K562 (cell line): ENCODE measurements at regions not wholly inside any gene's neighbourhood (a gene's known extent, or its start where the extent isn't known, plus 50 kb on each side); places are given as distances from the start of the nearest gene placed in this dataset.

Source experiments
- ATAC-seq: fragments of 200-7000 bp; cut with Tn5 transposase; 3 replicates; pipeline ENCODE4 v1.9.1; 2020; ENCODE audit warnings: moderate library complexity
- BruUV-seq: library from RNA; stranded (reverse); fragments of 400-500 nt; replicated peaks from 2 replicates; lab custom pipeline; 2021; lab: Mats Ljungman, UMichigan
- CTCF ChIA-PET: fragments of 300-600 bp; formaldehyde crosslinking; extraction: SDS; loops from one replicate; lab custom pipeline; 2021; ENCODE audit warnings: low intra/inter-chr PET ratio; lab: Yijun Ruan, JAX
- POLR2A ChIA-PET: fragments of 300-600, 350-650 bp; sonication (Branson Sonifier 250); formaldehyde crosslinking; extraction: SDS; loops from one replicate; lab custom pipeline; 2021; ENCODE audit warnings: antibody characterized with exemption, inconsistent platforms; lab: Yijun Ruan, JAX
- DNase-seq, 4 experiments: peaks; one replicate each; pipeline versions ENCODE4 v3.0.0 to v3.0.0-alpha.2; 2011 to 2018; ENCODE audit warnings: low spot score in 3 of 4, mixed read lengths in 3 of 4; ENCODE audit errors: extremely low read depth in 1 of 4
- FAIRE-seq: peaks from 2 replicates; lab custom pipeline; 2011; peaks lifted over from hg19 to GRCh38; lab: Jason Lieb, UNC
- H2AFZ ChIP-seq: 2 replicates; pipeline ENCODE4 v1.6.0; 2011; ENCODE audit warnings: low read depth, low read length, control low read depth, inconsistent platforms
- H3K27ac ChIP-seq: fragments of 200-600 bp; 3 replicates; pipeline ENCODE4 v1.8.0; 2011; ENCODE audit warnings: low read depth, mild to moderate bottlenecking, control low read depth, inconsistent platforms, low read length, moderate library complexity, mixed read lengths; ENCODE audit errors: extremely low read depth
- H3K27me3 ChIP-seq, 2 experiments: fragments of 300-600 bp in 1 of 2; 2 replicates in 1 of 2; 3 replicates in 1 of 2; pipeline versions ENCODE4 v1.6.0 to v1.8.0; 2011; ENCODE audit warnings: inconsistent platforms in 2 of 2, low read length in 2 of 2, mild to moderate bottlenecking in 1 of 2, mixed read lengths in 1 of 2, moderate library complexity in 1 of 2; ENCODE audit not compliant: control insufficient read depth in 2 of 2, insufficient read depth in 2 of 2
- H3K36me3 ChIP-seq: fragments of 300-600 bp; 3 replicates; pipeline ENCODE4 v1.8.0; 2011; ENCODE audit warnings: mild to moderate bottlenecking, low read length, inconsistent platforms; ENCODE audit not compliant: control insufficient read depth, insufficient read depth
- H3K4me1 ChIP-seq, 2 experiments: fragments of 200-600 bp in 1 of 2; replicated peaks in 1 of 2; 2 replicates in 1 of 2; 3 replicates in 1 of 2; pipeline versions ENCODE4 v1.5.1 to v1.8.0; 2011; ENCODE audit warnings: inconsistent platforms in 2 of 2, low read length in 2 of 2, mild to moderate bottlenecking in 1 of 2, mixed read lengths in 1 of 2, moderate library complexity in 1 of 2; ENCODE audit not compliant: control insufficient read depth in 2 of 2, insufficient read depth in 2 of 2
- H3K4me2 ChIP-seq: 2 replicates; pipeline ENCODE4 v1.6.1; 2011; ENCODE audit warnings: low read length, control low read depth, inconsistent platforms, mixed read lengths; ENCODE audit not compliant: insufficient read depth
- H3K4me3 ChIP-seq: fragments of 200-600 bp; sonication (generic), shearing (Covaris generic); 2 replicates; pipeline ENCODE4 v1.5.1; 2016; ENCODE audit warnings: control low read depth, inconsistent platforms
- H3K79me2 ChIP-seq: fragments of 200-600 bp; 3 replicates; pipeline ENCODE4 v1.8.0; 2011; ENCODE audit warnings: low read length, inconsistent platforms; ENCODE audit not compliant: control insufficient read depth, insufficient read depth
- H3K9ac ChIP-seq, 2 experiments: 2 replicates each; pipeline versions ENCODE4 v1.6.0 to v1.6.1; 2011; ENCODE audit warnings: low read depth in 2 of 2, low read length in 2 of 2, control low read depth in 1 of 2, inconsistent platforms in 1 of 2, mild to moderate bottlenecking in 1 of 2, mixed read lengths in 1 of 2; ENCODE audit not compliant: insufficient read depth in 1 of 2
- H3K9me1 ChIP-seq: one replicate; pipeline ENCODE4 v1.6.0; 2011; ENCODE audit warnings: inconsistent platforms, mild to moderate bottlenecking, low read length, moderate library complexity; ENCODE audit not compliant: control insufficient read depth, insufficient read depth
- H3K9me3 ChIP-seq: replicated peaks from 2 replicates; pipeline ENCODE4 v1.5.1; 2011; ENCODE audit warnings: low read depth, low read length, inconsistent platforms; ENCODE audit not compliant: control insufficient read depth, insufficient read depth
- H4K20me1 ChIP-seq: replicated peaks from 2 replicates; pipeline ENCODE4 v1.6.1; 2011; ENCODE audit warnings: low read length, inconsistent platforms, mixed read lengths; ENCODE audit not compliant: control insufficient read depth, insufficient read depth
- ARID3B ChIP-seq: fragments of 250-450 bp; sonication (Bioruptor Pico); IDR thresholded peaks from 2 replicates; pipeline ENCODE4 v1.4.0; 2020; ENCODE audit warnings: borderline replicate concordance
- CBX8 ChIP-seq: fragments of 200-600 bp; sonication (generic); IDR thresholded peaks from 2 replicates; pipeline ENCODE4 v1.6.1; 2012; ENCODE audit warnings: borderline replicate concordance, mixed run types, low read depth, mild to moderate bottlenecking, moderate library complexity, mixed read lengths, low read length, control low read depth, inconsistent platforms; ENCODE audit not compliant: poor library complexity, severe bottlenecking; ENCODE audit errors: extremely low read depth
- HNRNPK ChIP-seq: fragments of 200-400 bp; formaldehyde crosslinking; IDR thresholded peaks from one replicate; pipeline ENCODE4 v1.6.1; 2018; ENCODE audit warnings: mild to moderate bottlenecking, low read depth, low read length; ENCODE audit not compliant: poor library complexity, severe bottlenecking
- RREB1 ChIP-seq: fragments of 250-450 bp; sonication (Bioruptor Pico); IDR thresholded peaks from 2 replicates; pipeline ENCODE4 v1.4.0; 2020
- WGBS: fragments of 100-300 bp; shearing (Covaris generic); methylation state at CpG from one replicate; pipeline ENCODE4 v1.1.6; 2016; ENCODE audit warnings: low coverage, mixed read lengths; ENCODE audit not compliant: insufficient coverage; ENCODE audit errors: missing lambda C conversion rate; 5-methylcytosine and 5-hydroxymethylcytosine counted together
- in situ Hi-C: fragments of 300-500 bp; cut with MboI; formaldehyde crosslinking; loops from 4 replicates; pipeline ENCODE4 v1.15.0; 2018; ENCODE audit warnings: inconsistent platforms, mixed read lengths
- intact Hi-C: fragments of 100-400 bp; cut with micrococcal nuclease; formaldehyde crosslinking; loops from 2 replicates; pipeline ENCODE4 v1.14.2; 2022

GRCh38 chr6:113356139-113356538 lies 501.0 kb upstream of the MARCKS start:
- H3K4me1 ChIP-seq, result no peaks in the 10 kb centered on the region; a peak in 1 of 5 replicates
- WGBS, result no CpG with 5 or more reads among the region's 1 CpG
- DNase-seq (no peak), FAIRE-seq (no peak), ATAC-seq (no peak)
- H3K79me2 ChIP-seq, result no peaks in the 10 kb centered on the region
- intact Hi-C loops (no loop called here), in situ Hi-C loops (no loop called here)
- no peaks in the 10 kb centered on the region for H3K9me1 ChIP-seq
- CTCF ChIA-PET, result no interaction called here
- POLR2A ChIA-PET, result no interaction called here
- no peak overlapping the region for H3K9ac ChIP-seq
- no peaks in the 10 kb centered on the region for H4K20me1 ChIP-seq
- H3K4me3 ChIP-seq, result no peak overlapping the region
- TF ChIP-seq HNRNPK, result no peak
- TF ChIP-seq CBX8, result no peak
- no peak for TF ChIP-seq ARID3B (CRISPR knock-in tag)
- H3K4me2 ChIP-seq, result no peak overlapping the region
- BruUV-seq, result no TSS peak
- H3K36me3 ChIP-seq, result no peaks in the 10 kb centered on the region
- no peaks in the 10 kb centered on the region for H3K27me3 ChIP-seq
- H3K9me3 ChIP-seq, result no peaks in the 10 kb centered on the region
- no peak overlapping the region for H2AFZ ChIP-seq
- H3K27ac ChIP-seq, result no peak overlapping the region

- no peak for DNase-seq
- no peaks in the 10 kb centered on the region for H3K27me3 ChIP-seq
- intact Hi-C loops, result no loop called here
- ATAC-seq, result no peak
- no peaks in the 10 kb centered on the region for H3K79me2 ChIP-seq
- no peak overlapping the region for H3K9ac ChIP-seq
- H3K36me3 ChIP-seq, result no peaks in the 10 kb centered on the region
- 0% methylated on average over 4 of the region's 4 CpGs for WGBS
- no peak overlapping the region for H3K4me3 ChIP-seq
- H3K4me1 ChIP-seq, result no peaks in the 10 kb centered on the region
- H3K27ac ChIP-seq, result no peak overlapping the region
- ChIA-PET CTCF (no interaction called here), POLR2A (no interaction called here)
- no peaks in the 10 kb centered on the region for H4K20me1 ChIP-seq
- H3K9me3 ChIP-seq, result no peaks in the 10 kb centered on the region
- in situ Hi-C loops, result no loop called here
- H2AFZ ChIP-seq, result no peak overlapping the region
- TF ChIP-seq RREB1 (CRISPR knock-in tag), result no peak
- no peak overlapping the region for H3K4me2 ChIP-seq
- no peaks in the 10 kb centered on the region for H3K9me1 ChIP-seq
- BruUV-seq, result no TSS peak
- FAIRE-seq, result no peak
Observed at GRCh38 chr6:113357041-113357440, 500.1 kb upstream of the MARCKS start.
